GM19397 (cell line): ENCODE measurements at regions not wholly inside any gene's neighbourhood (a gene's known extent, or its start where the extent isn't known, plus 50 kb on each side); places are given as distances from the start of the nearest gene placed in this dataset.
"Not testable (repeated sequence)": the region's sequence is repeated elsewhere in the genome, so short reads cannot be mapped to it uniquely, and the experiment has no call there.

Experiments used
- ATAC-seq: cut with Tn5 transposase; IDR thresholded peaks from one replicate; pipeline ENCODE4 v1.9.1; 2021; ENCODE audit warnings: mild to moderate bottlenecking, moderate library complexity; ENCODE audit not compliant: unreplicated experiment

GRCh38 chr2:83990636-83991035 lies 468.4 kb downstream of the SUCLG1 start:
- ATAC-seq, result no peak

GRCh38 chr2:83976628-83977027 lies 482.5 kb downstream of the SUCLG1 start:
- not testable (repeated sequence) for ATAC-seq

GRCh38 chr2:83972128-83972527 lies 487.0 kb downstream of the SUCLG1 start:
- ATAC-seq, result no peak

- ATAC-seq, result no peak
Measured at GRCh38 chr2:83971547-83971946, 487.5 kb downstream of the SUCLG1 start.

- no peak for ATAC-seq
Measured at GRCh38 chr2:83970217-83970929, 488.7 kb downstream of the SUCLG1 start.

- no peak for ATAC-seq
Measured at GRCh38 chr2:83969085-83969484, 490.0 kb downstream of the SUCLG1 start.

- ATAC-seq, result no peak
Measured at GRCh38 chr2:83967854-83968253, 491.2 kb downstream of the SUCLG1 start.

GRCh38 chr2:83966946-83967345 lies 492.1 kb downstream of the SUCLG1 start:
- ATAC-seq, result not testable (repeated sequence)

GRCh38 chr2:83961512-83961911 lies 497.6 kb downstream of the SUCLG1 start:
- ATAC-seq, result no peak

- ATAC-seq, result no peak
Measured at GRCh38 chr2:83960371-83960770, 498.7 kb downstream of the SUCLG1 start.

GRCh38 chr2:83959266-83959665 lies 499.8 kb downstream of the SUCLG1 start:
- no peak for ATAC-seq

- no peak for ATAC-seq
Measured at GRCh38 chr2:83956991-83957390, 502.1 kb downstream of the SUCLG1 start.

- ATAC-seq, result no peak
Measured at GRCh38 chr2:83953697-83954096, 505.4 kb downstream of the SUCLG1 start.

- no peak for ATAC-seq
Measured at GRCh38 chr2:83951378-83951947, 507.6 kb downstream of the SUCLG1 start.

GRCh38 chr2:83949361-83949760 lies 509.7 kb downstream of the SUCLG1 start:
- ATAC-seq, result no peak

- ATAC-seq, result no peak
Measured at GRCh38 chr2:83944191-83944590, 514.9 kb downstream of the SUCLG1 start.

- ATAC-seq, result no peak
Measured at GRCh38 chr2:83943265-83943664, 515.8 kb downstream of the SUCLG1 start.

GRCh38 chr2:83941886-83942285 lies 517.2 kb downstream of the SUCLG1 start:
- no peak for ATAC-seq

GRCh38 chr2:83933749-83934148 lies 525.3 kb downstream of the SUCLG1 start:
- no peak for ATAC-seq

- ATAC-seq, result no peak
Measured at GRCh38 chr2:83923531-83923930, 535.5 kb downstream of the SUCLG1 start.

GRCh38 chr2:83916559-83916958 lies 542.5 kb downstream of the SUCLG1 start:
- no peak for ATAC-seq

- no peak for ATAC-seq
Measured at GRCh38 chr2:83915381-83915780, 543.7 kb downstream of the SUCLG1 start.

- no peak for ATAC-seq
Measured at GRCh38 chr2:83908750-83909149, 550.3 kb downstream of the SUCLG1 start.
